WTC11 (cell line): ENCODE measurements at regions not wholly inside any gene's neighbourhood (a gene's known extent, or its start where the extent isn't known, plus 50 kb on each side); places are given as distances from the start of the nearest gene placed in this dataset.

Experiments used
- ATAC-seq: fragments of 200-7000 bp; cut with Tn5 transposase; 2 replicates; pipeline ENCODE4 v1.10.0; 2021; ENCODE audit warnings: mild to moderate bottlenecking, moderate library complexity
- CTCF ChIA-PET: fragments of 300-600 bp; sonication (Branson Sonifier 250); formaldehyde crosslinking; loops from one replicate; lab custom pipeline; 2021; ENCODE audit warnings: antibody characterized with exemption; lab: Charles Lee
- POLR2A ChIA-PET: fragments of 350-600 bp; sonication (Branson Sonifier 250); formaldehyde crosslinking; loops from one replicate; lab custom pipeline; 2021; ENCODE audit warnings: antibody characterized with exemption; lab: Charles Lee
- DNase-seq: peaks from one replicate; pipeline ENCODE4 v3.0.0; 2021; ENCODE audit warnings: low spot score
- H3K27ac Mint-ChIP-seq: 2 replicates; pipeline ENCODE4 v1.8.0; 2021; ENCODE audit warnings: mixed read lengths
- H3K27me3 Mint-ChIP-seq: 2 replicates; pipeline ENCODE4 v1.8.0; 2021; ENCODE audit warnings: low read depth, mild to moderate bottlenecking, moderate library complexity, mixed read lengths
- H3K36me3 Mint-ChIP-seq: 2 replicates; pipeline ENCODE4 v1.8.0; 2021; ENCODE audit warnings: mixed read lengths
- H3K4me1 Mint-ChIP-seq: 2 replicates; pipeline ENCODE4 v1.8.0; 2022; ENCODE audit warnings: mixed read lengths
- H3K4me3 Mint-ChIP-seq: 2 replicates; pipeline ENCODE4 v1.8.0; 2021; ENCODE audit warnings: mild to moderate bottlenecking, moderate library complexity, mixed read lengths
- H3K9me3 Mint-ChIP-seq: 2 replicates; pipeline ENCODE4 v1.8.0; 2021; ENCODE audit warnings: mixed read lengths
- CREM ChIP-seq: sonication (generic); formaldehyde crosslinking; IDR thresholded peaks from 2 replicates; pipeline ENCODE4 v1.8.1; 2022; ENCODE audit warnings: mild to moderate bottlenecking, missing genetic modification reagents, moderate library complexity
- EMX1 ChIP-seq: fragments of 250-450 bp; sonication (Bioruptor Pico); IDR thresholded peaks from 2 replicates; pipeline ENCODE4 v1.8.0; 2021; ENCODE audit warnings: mild to moderate bottlenecking
- ETV6 ChIP-seq: sonication (generic); formaldehyde crosslinking; IDR thresholded peaks from 2 replicates; pipeline ENCODE4 v1.8.1; 2022; ENCODE audit warnings: mild to moderate bottlenecking, missing genetic modification reagents
- FOXJ3 ChIP-seq: sonication (generic); formaldehyde crosslinking; IDR thresholded peaks from 2 replicates; pipeline ENCODE4 v1.9.0; 2021; ENCODE audit warnings: missing genetic modification reagents, mild to moderate bottlenecking, borderline replicate concordance
- FOXP1 ChIP-seq: sonication (generic); formaldehyde crosslinking; IDR thresholded peaks from 2 replicates; pipeline ENCODE4 v1.8.0; 2022; ENCODE audit warnings: missing genetic modification reagents, mild to moderate bottlenecking, moderate library complexity, borderline replicate concordance
- GTF2I ChIP-seq: fragments of 250-450 bp; sonication (Bioruptor Pico); conservative IDR thresholded peaks from 2 replicates; pipeline ENCODE4 v1.4.0; 2021; ENCODE audit warnings: mild to moderate bottlenecking
- JAZF1 ChIP-seq: fragments of 250-450 bp; sonication (Bioruptor Pico); IDR thresholded peaks from 2 replicates; pipeline ENCODE4 v1.9.0; 2021; ENCODE audit warnings: moderate library complexity, mild to moderate bottlenecking, inconsistent platforms
- MYBL2 ChIP-seq: sonication (generic); formaldehyde crosslinking; IDR thresholded peaks from 2 replicates; pipeline ENCODE4 v1.8.1; 2023; ENCODE audit warnings: mild to moderate bottlenecking, moderate library complexity, missing genetic modification reagents
- NFATC4 ChIP-seq: fragments of 250-450 bp; sonication (Bioruptor Pico); IDR thresholded peaks from 2 replicates; pipeline ENCODE4 v1.9.0; 2021; ENCODE audit warnings: mild to moderate bottlenecking
- NFYB ChIP-seq: sonication (generic); formaldehyde crosslinking; conservative IDR thresholded peaks from 2 replicates; pipeline ENCODE4 v1.8.0; 2022; ENCODE audit warnings: low read depth, missing genetic modification reagents
- TEAD4 ChIP-seq: sonication (generic); formaldehyde crosslinking; IDR thresholded peaks from 2 replicates; pipeline ENCODE4 v1.8.0; 2022; ENCODE audit warnings: mild to moderate bottlenecking, missing genetic modification reagents
- ZNF121 ChIP-seq: sonication (generic); formaldehyde crosslinking; IDR thresholded peaks from 2 replicates; pipeline ENCODE4 v1.8.0; 2023; ENCODE audit warnings: missing genetic modification reagents
- ZNF423 ChIP-seq: fragments of 250-450 bp; sonication (Bioruptor Pico); IDR thresholded peaks from 2 replicates; pipeline ENCODE4 v2.1.2; 2022; ENCODE audit warnings: mild to moderate bottlenecking, moderate library complexity
- TF ChIP-seq, protein P1 (sequence below): sonication (generic); formaldehyde crosslinking; IDR thresholded peaks from 2 replicates; pipeline ENCODE4 v1.8.1; 2023; ENCODE audit warnings: mild to moderate bottlenecking, moderate library complexity, missing genetic modification reagents
- TF ChIP-seq, protein P2 (sequence below): fragments of 250-450 bp; sonication (Bioruptor Pico); IDR thresholded peaks from 2 replicates; pipeline ENCODE4 v1.9.0; 2021; ENCODE audit warnings: moderate library complexity, mild to moderate bottlenecking, inconsistent platforms, borderline replicate concordance
- TF ChIP-seq, protein P3 (sequence below): sonication (generic); formaldehyde crosslinking; IDR thresholded peaks from 2 replicates; pipeline ENCODE4 v1.8.0; 2022; ENCODE audit warnings: mild to moderate bottlenecking, missing genetic modification reagents
- TF ChIP-seq, protein P4 (sequence below): fragments of 200-600 bp; IDR thresholded peaks from 2 replicates; pipeline ENCODE4 v1.8.0; 2022; ENCODE audit warnings: antibody characterized with exemption
- TF ChIP-seq, protein P5 (sequence below): fragments of 250-450 bp; sonication (Bioruptor Pico); IDR thresholded peaks from 2 replicates; pipeline ENCODE4 v1.8.0; 2021; ENCODE audit warnings: mild to moderate bottlenecking
- TF ChIP-seq, protein P6 (sequence below): fragments of 250-450 bp; sonication (Bioruptor Pico); IDR thresholded peaks from 2 replicates; pipeline ENCODE4 v1.9.0; 2021; ENCODE audit warnings: mild to moderate bottlenecking
- TF ChIP-seq, protein P7 (sequence below): sonication (generic); formaldehyde crosslinking; IDR thresholded peaks from 2 replicates; pipeline ENCODE4 v1.8.1; 2023; ENCODE audit warnings: mild to moderate bottlenecking, missing genetic modification reagents, moderate library complexity
- TF ChIP-seq, protein P8 (sequence below): fragments of 250-450 bp; sonication (Bioruptor Pico); conservative IDR thresholded peaks from 2 replicates; pipeline ENCODE4 v1.9.0; 2021; ENCODE audit warnings: mild to moderate bottlenecking
- TF ChIP-seq, protein P9 (sequence below): sonication (generic); formaldehyde crosslinking; IDR thresholded peaks from 2 replicates; pipeline ENCODE4 v1.8.1; 2022; ENCODE audit warnings: low read depth, missing genetic modification reagents, borderline replicate concordance

DNA sequence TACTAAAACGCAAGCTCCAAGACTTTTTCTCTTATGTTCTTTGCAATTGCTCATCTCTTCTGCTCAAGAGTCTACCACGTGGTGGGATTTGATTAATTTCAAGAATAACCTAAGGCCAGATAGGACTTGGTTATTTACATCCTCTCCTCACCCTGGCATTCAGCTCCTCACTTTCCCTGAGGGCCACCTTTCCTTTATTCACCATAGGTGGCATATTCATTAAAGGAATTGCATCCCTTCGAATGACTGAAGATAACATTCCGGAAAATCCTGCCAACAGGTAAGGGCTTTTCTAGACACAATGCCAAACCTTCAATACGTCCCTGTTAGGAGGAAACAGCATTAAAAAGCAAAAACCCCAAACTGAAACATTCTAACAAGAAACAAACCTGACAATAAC, 220.0 kb upstream of the KBTBD8 start (continued):
- TF ChIP-seq, protein P1, sequence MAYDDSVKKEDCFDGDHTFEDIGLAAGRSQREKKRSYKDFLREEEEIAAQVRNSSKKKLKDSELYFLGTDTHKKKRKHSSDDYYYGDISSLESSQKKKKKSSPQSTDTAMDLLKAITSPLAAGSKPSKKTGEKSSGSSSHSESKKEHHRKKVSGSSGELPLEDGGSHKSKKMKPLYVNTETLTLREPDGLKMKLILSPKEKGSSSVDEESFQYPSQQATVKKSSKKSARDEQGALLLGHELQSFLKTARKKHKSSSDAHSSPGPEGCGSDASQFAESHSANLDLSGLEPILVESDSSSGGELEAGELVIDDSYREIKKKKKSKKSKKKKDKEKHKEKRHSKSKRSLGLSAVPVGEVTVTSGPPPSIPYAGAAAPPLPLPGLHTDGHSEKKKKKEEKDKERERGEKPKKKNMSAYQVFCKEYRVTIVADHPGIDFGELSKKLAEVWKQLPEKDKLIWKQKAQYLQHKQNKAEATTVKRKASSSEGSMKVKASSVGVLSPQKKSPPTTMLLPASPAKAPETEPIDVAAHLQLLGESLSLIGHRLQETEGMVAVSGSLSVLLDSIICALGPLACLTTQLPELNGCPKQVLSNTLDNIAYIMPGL (CRISPR knock-in tag) = no peak
- TF ChIP-seq, protein P2, sequence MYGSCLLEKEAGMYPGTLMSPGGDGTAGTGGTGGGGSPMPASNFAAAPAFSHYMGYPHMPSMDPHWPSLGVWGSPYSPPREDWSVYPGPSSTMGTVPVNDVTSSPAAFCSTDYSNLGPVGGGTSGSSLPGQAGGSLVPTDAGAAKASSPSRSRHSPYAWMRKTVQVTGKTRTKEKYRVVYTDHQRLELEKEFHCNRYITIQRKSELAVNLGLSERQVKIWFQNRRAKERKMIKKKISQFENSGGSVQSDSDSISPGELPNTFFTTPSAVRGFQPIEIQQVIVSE (CRISPR knock-in tag) = no peak
- no peak for TF ChIP-seq ZNF121
- TF ChIP-seq, protein P3, sequence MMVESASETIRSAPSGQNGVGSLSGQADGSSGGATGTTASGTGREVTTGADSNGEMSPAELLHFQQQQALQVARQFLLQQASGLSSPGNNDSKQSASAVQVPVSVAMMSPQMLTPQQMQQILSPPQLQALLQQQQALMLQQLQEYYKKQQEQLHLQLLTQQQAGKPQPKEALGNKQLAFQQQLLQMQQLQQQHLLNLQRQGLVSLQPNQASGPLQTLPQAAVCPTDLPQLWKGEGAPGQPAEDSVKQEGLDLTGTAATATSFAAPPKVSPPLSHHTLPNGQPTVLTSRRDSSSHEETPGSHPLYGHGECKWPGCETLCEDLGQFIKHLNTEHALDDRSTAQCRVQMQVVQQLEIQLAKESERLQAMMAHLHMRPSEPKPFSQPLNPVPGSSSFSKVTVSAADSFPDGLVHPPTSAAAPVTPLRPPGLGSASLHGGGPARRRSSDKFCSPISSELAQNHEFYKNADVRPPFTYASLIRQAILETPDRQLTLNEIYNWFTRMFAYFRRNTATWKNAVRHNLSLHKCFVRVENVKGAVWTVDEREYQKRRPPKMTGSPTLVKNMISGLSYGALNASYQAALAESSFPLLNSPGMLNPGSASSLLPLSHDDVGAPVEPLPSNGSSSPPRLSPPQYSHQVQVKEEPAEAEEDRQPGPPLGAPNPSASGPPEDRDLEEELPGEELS (CRISPR knock-in tag) = no peak

DNA sequence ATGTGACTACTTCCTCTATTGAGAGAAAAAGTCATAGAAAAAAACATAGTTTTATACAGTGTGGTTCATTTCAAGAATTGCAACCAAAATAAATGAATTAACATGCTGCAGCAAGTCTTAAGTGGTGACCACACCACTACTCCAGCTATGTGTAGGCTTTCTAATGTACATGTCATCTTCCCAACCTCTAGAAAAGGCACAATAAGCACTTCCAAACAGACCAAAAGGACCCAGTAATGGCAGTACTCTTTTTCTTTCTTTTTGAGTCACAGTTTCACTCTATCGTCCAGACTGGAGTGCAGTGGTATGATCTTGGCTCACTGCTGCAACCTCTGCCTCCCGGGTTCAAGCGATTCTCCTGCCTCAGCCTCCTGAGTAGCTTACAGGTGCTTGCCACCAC, 219.3 kb upstream of the KBTBD8 start:
- Mint-ChIP-seq H3K4me3 (no peak overlapping the region), H3K36me3 (peaks cover 4% of the 10 kb centered on the region; the same call in 1 of the 2 replicates), H3K4me1 (peaks cover 25% of the 10 kb centered on the region), H3K27ac (no peak overlapping the region), H3K9me3 (0 out of 2 replicates have a peak, but pooled peaks cover 3% of the 10 kb centered on the region), H3K27me3 (no peaks in the 10 kb centered on the region; the same call in 1 of the 2 replicates)
- ChIA-PET CTCF (no interaction called here), POLR2A (no interaction called here)
- ATAC-seq (no peak), DNase-seq (no peak)
- TF ChIP-seq, protein P4, sequence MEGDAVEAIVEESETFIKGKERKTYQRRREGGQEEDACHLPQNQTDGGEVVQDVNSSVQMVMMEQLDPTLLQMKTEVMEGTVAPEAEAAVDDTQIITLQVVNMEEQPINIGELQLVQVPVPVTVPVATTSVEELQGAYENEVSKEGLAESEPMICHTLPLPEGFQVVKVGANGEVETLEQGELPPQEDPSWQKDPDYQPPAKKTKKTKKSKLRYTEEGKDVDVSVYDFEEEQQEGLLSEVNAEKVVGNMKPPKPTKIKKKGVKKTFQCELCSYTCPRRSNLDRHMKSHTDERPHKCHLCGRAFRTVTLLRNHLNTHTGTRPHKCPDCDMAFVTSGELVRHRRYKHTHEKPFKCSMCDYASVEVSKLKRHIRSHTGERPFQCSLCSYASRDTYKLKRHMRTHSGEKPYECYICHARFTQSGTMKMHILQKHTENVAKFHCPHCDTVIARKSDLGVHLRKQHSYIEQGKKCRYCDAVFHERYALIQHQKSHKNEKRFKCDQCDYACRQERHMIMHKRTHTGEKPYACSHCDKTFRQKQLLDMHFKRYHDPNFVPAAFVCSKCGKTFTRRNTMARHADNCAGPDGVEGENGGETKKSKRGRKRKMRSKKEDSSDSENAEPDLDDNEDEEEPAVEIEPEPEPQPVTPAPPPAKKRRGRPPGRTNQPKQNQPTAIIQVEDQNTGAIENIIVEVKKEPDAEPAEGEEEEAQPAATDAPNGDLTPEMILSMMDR = no peak
- TF ChIP-seq FOXP1 (CRISPR knock-in tag) (no peak), GTF2I (no peak), NFYB (CRISPR knock-in tag) (no peak), ETV6 (CRISPR knock-in tag) (no peak), MYBL2 (CRISPR knock-in tag) (no peak), ZNF121 (no peak), JAZF1 (CRISPR knock-in tag) (no peak), ZNF423 (CRISPR knock-in tag) (no peak), TEAD4 (CRISPR knock-in tag) (no peak), NFATC4 (CRISPR knock-in tag) (no peak), EMX1 (CRISPR knock-in tag) (no peak), CREM (CRISPR knock-in tag) (no peak), FOXJ3 (CRISPR knock-in tag) (no peak)
- TF ChIP-seq, protein P5, sequence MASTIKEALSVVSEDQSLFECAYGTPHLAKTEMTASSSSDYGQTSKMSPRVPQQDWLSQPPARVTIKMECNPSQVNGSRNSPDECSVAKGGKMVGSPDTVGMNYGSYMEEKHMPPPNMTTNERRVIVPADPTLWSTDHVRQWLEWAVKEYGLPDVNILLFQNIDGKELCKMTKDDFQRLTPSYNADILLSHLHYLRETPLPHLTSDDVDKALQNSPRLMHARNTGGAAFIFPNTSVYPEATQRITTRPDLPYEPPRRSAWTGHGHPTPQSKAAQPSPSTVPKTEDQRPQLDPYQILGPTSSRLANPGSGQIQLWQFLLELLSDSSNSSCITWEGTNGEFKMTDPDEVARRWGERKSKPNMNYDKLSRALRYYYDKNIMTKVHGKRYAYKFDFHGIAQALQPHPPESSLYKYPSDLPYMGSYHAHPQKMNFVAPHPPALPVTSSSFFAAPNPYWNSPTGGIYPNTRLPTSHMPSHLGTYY (CRISPR knock-in tag) = no peak
- TF ChIP-seq, protein P6, sequence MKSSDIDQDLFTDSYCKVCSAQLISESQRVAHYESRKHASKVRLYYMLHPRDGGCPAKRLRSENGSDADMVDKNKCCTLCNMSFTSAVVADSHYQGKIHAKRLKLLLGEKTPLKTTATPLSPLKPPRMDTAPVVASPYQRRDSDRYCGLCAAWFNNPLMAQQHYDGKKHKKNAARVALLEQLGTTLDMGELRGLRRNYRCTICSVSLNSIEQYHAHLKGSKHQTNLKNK (CRISPR knock-in tag) = no peak
- TF ChIP-seq, protein P7, sequence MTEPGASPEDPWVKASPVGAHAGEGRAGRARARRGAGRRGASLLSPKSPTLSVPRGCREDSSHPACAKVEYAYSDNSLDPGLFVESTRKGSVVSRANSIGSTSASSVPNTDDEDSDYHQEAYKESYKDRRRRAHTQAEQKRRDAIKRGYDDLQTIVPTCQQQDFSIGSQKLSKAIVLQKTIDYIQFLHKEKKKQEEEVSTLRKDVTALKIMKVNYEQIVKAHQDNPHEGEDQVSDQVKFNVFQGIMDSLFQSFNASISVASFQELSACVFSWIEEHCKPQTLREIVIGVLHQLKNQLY (CRISPR knock-in tag) = no peak
- TF ChIP-seq, protein P8, sequence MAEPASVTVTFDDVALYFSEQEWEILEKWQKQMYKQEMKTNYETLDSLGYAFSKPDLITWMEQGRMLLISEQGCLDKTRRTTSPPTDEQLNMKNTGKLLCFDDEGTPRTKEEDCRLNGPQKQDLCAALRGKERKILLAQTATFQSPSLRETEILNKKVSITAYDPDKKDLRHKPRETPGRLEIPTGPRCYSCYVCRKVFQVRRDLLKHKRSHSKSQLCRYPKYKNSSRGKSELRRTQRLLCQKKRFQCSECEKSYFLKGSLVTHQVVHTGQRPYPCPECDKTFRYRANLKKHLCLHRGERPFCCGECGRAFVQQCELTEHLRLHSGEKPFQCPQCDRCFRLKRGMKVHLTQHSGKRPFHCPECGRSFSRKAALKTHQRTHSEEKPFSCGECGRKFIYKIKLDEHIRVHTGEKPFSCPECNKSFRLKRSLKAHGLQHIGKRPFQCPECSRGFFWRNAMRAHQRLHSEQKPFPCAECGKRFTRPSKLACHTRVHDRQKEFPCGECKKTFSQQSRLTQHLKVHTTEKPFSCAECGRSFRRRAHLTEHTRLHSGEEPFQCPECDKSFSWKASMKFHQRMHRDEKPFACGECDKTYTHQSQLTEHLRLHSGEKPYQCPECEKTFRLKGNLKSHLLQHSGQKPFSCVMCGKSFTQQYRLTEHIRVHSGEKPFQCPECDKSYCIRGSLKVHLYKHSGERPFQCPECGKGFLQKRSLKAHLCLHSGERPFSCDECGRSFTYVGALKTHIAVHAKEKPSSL (CRISPR knock-in tag) = no peak
- TF ChIP-seq, protein P9, sequence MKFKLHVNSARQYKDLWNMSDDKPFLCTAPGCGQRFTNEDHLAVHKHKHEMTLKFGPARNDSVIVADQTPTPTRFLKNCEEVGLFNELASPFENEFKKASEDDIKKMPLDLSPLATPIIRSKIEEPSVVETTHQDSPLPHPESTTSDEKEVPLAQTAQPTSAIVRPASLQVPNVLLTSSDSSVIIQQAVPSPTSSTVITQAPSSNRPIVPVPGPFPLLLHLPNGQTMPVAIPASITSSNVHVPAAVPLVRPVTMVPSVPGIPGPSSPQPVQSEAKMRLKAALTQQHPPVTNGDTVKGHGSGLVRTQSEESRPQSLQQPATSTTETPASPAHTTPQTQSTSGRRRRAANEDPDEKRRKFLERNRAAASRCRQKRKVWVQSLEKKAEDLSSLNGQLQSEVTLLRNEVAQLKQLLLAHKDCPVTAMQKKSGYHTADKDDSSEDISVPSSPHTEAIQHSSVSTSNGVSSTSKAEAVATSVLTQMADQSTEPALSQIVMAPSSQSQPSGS (CRISPR knock-in tag) = no peak
